RWPE2 (cell line): ENCODE measurements at regions not wholly inside any gene's neighbourhood (a gene's known extent, or its start where the extent isn't known, plus 50 kb on each side); places are given as distances from the start of the nearest gene placed in this dataset.
"Not testable (repeated sequence)": the region's sequence is repeated elsewhere in the genome, so short reads cannot be mapped to it uniquely, and the experiment has no call there.

Source experiments
- ATAC-seq: fragments of 200-7000 bp; cut with Tn5 transposase; 3 replicates; pipeline ENCODE4 v1.9.1; 2021; ENCODE audit warnings: low read depth
- DNase-seq: peaks from one replicate; pipeline ENCODE4 v3.0.0-alpha.2; 2020; ENCODE audit warnings: low spot score
- H3K27ac ChIP-seq: fragments of 450-650 bp; 2 replicates; pipeline ENCODE4 v1.5.1; 2017; ENCODE audit warnings: mild to moderate bottlenecking; ENCODE audit not compliant: poor library complexity, severe bottlenecking
- H3K27me3 ChIP-seq: fragments of 250-450 bp; sonication (Bioruptor Pico); 2 replicates; pipeline ENCODE4 v1.5.1; 2021; ENCODE audit warnings: mild to moderate bottlenecking, moderate library complexity; ENCODE audit not compliant: insufficient read depth, poor library complexity, severe bottlenecking
- H3K36me3 ChIP-seq: fragments of 250-450 bp; sonication (Bioruptor Pico); 2 replicates; pipeline ENCODE4 v1.5.1; 2020; ENCODE audit warnings: low read depth, mild to moderate bottlenecking, moderate library complexity
- H3K4me1 ChIP-seq: fragments of 250-450 bp; sonication (Bioruptor Pico); 2 replicates; pipeline ENCODE4 v1.5.1; 2021; ENCODE audit warnings: mild to moderate bottlenecking, moderate library complexity; ENCODE audit not compliant: insufficient read depth, poor library complexity, severe bottlenecking
- H3K4me3 ChIP-seq: fragments of 250-450 bp; sonication (Bioruptor Pico); 2 replicates; pipeline ENCODE4 v1.5.1; 2021; ENCODE audit warnings: mild to moderate bottlenecking, moderate library complexity; ENCODE audit not compliant: severe bottlenecking
- H3K9me3 ChIP-seq: fragments of 250-450 bp; sonication (Bioruptor Pico); 2 replicates; pipeline ENCODE4 v1.5.1; 2021; ENCODE audit warnings: mild to moderate bottlenecking, moderate library complexity; ENCODE audit not compliant: severe bottlenecking
- TF ChIP-seq, protein P1 (sequence below): fragments of 450-650 bp; IDR thresholded peaks from one replicate; pipeline ENCODE4 v1.5.1; 2017; ENCODE audit warnings: mild to moderate bottlenecking, moderate library complexity; ENCODE audit not compliant: poor library complexity, severe bottlenecking

GRCh38 chr13:76822698-76823267 lies 63.4 kb downstream of the KCTD12 start:
- no peak overlapping the region for H3K4me3 ChIP-seq
- H3K27me3 ChIP-seq = no peaks in the 10 kb centered on the region
- DNase-seq (no peak), ATAC-seq (peak; percentile 48; the same call in 1 of the 3 replicates)
- no peaks in the 10 kb centered on the region for H3K9me3 ChIP-seq
- no peaks in the 10 kb centered on the region for H3K4me1 ChIP-seq
- TF ChIP-seq, protein P1, sequence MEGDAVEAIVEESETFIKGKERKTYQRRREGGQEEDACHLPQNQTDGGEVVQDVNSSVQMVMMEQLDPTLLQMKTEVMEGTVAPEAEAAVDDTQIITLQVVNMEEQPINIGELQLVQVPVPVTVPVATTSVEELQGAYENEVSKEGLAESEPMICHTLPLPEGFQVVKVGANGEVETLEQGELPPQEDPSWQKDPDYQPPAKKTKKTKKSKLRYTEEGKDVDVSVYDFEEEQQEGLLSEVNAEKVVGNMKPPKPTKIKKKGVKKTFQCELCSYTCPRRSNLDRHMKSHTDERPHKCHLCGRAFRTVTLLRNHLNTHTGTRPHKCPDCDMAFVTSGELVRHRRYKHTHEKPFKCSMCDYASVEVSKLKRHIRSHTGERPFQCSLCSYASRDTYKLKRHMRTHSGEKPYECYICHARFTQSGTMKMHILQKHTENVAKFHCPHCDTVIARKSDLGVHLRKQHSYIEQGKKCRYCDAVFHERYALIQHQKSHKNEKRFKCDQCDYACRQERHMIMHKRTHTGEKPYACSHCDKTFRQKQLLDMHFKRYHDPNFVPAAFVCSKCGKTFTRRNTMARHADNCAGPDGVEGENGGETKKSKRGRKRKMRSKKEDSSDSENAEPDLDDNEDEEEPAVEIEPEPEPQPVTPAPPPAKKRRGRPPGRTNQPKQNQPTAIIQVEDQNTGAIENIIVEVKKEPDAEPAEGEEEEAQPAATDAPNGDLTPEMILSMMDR = peak; percentile 41
- no peaks in the 10 kb centered on the region for H3K36me3 ChIP-seq
- H3K27ac ChIP-seq = no peak overlapping the region

DNA sequence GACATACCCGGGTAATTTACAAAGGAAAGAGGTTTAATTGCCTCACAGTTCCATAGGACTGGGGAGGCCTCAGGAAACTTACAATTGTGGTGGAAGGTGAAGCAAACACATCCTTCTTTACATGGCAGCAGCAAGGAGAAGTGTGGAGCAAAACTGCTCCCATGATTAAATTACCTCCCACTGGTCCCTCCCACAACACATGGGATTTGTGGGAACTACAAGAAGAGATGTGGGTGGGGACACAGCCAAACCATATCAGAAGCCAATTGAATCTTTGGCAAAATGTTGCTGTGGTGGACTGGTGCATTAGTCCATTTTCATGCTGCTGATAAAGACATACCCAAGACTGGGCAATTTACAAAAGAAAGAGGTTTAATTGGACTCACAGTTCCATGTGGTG lies 65.0 kb downstream of the KCTD12 start:
- H3K27ac ChIP-seq, H3K27me3 ChIP-seq, DNase-seq, H3K4me3 ChIP-seq, H3K36me3 ChIP-seq, H3K9me3 ChIP-seq, ATAC-seq, H3K4me1 ChIP-seq: not testable (repeated sequence)

GRCh38 chr13:76820759-76821158 lies 65.4 kb downstream of the KCTD12 start:
- Histone ChIP-seq H3K36me3 (no peaks in the 10 kb centered on the region), H3K4me3 (no peak overlapping the region), H3K27ac (no peak overlapping the region), H3K9me3 (no peaks in the 10 kb centered on the region), H3K4me1 (no peaks in the 10 kb centered on the region), H3K27me3 (no peaks in the 10 kb centered on the region)
- ATAC-seq (no peak), DNase-seq (no peak)
- TF ChIP-seq, protein P1 = no peak

DNA sequence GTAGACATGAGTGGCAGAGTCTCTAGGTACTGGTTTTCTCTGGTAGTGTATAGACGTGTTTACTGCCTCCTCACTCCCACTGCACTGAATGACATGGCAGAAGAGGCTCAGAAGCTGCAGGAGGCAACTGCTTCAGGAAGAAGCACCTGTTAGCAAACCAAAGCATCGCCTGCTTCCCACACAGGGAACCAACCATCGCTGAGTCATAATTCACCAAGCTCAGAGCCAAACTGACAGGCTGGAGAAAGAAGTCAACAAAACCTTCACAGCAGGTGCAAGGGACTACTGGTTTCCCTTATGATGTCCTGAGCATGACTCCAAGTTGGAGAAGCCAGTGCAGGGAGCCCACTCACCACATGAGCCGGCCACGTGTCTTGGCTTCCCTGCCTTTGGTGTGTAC lies 69.8 kb downstream of the KCTD12 start:
- TF ChIP-seq, protein P1 = no peak
- ATAC-seq = no peak
- Histone ChIP-seq H3K36me3 (no peaks in the 10 kb centered on the region), H3K9me3 (no peaks in the 10 kb centered on the region), H3K4me1 (no peaks in the 10 kb centered on the region), H3K4me3 (no peak overlapping the region), H3K27ac (no peak overlapping the region), H3K27me3 (no peaks in the 10 kb centered on the region)
- no peak for DNase-seq

DNA sequence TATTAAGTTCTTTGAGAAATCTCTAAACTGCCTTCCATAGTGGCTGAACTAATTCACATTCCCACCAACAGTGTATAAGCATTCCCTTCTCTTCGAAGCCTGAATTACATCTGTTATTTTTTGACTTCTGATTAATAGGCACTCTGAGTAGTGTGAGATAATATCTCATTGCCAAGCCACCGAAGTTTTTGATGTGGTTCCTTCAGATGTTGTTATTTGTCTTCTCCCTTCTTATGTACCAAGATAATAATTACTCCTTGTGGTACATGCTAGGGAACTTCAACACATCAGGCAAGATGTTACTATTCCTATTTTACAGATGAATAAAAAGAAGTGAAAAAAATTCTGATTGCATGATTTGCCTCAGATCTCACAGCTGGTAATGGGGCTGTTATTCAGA lies 70.9 kb downstream of the KCTD12 start:
- ATAC-seq = no peak
- DNase-seq = no peak
- TF ChIP-seq, protein P1 = no peak
- no peak overlapping the region for H3K27ac ChIP-seq
- H3K9me3 ChIP-seq = no peaks in the 10 kb centered on the region
- no peaks in the 10 kb centered on the region for H3K27me3 ChIP-seq
- no peak overlapping the region for H3K4me3 ChIP-seq
- H3K36me3 ChIP-seq = no peaks in the 10 kb centered on the region
- H3K4me1 ChIP-seq = no peaks in the 10 kb centered on the region
